Endothelial cell of umbilical vein (primary cell): ENCODE measurements at regions not wholly inside any gene's neighbourhood (a gene's known extent, or its start where the extent isn't known, plus 50 kb on each side); places are given as distances from the start of the nearest gene placed in this dataset.
A peak's percentile ranks its signal among the peaks of the same experiment; 100 is the strongest.

ENCODE experiments used
- BruUV-seq: library from RNA; stranded (reverse); fragments of 400-500 nt; replicated peaks from 2 replicates; lab custom pipeline; 2021; lab: Mats Ljungman, UMichigan
- CTCF ChIA-PET: fragments of 300-600, 350-600 bp; sonication (Branson Sonifier 250); formaldehyde crosslinking; loops from one replicate; lab custom pipeline; 2021; ENCODE audit warnings: antibody characterized with exemption, inconsistent platforms; lab: Charles Lee
- POLR2A ChIA-PET: fragments of 300-600, 350-600 bp; sonication (Branson Sonifier 250); formaldehyde crosslinking; loops from one replicate; lab custom pipeline; 2021; ENCODE audit warnings: antibody characterized with exemption, inconsistent platforms; lab: Charles Lee
- DNase-seq: peaks from one replicate; pipeline ENCODE4 v3.0.0-alpha.2; 2011; ENCODE audit warnings: low read depth, low spot score
- FAIRE-seq: peaks from 2 replicates; lab custom pipeline; 2011; peaks lifted over from hg19 to GRCh38; lab: Jason Lieb, UNC
- H2AFZ ChIP-seq: 2 replicates; pipeline ENCODE4 v1.6.0; 2012; ENCODE audit warnings: low read depth, low read length, control low read depth, inconsistent platforms
- H3K27ac ChIP-seq: 2 replicates; pipeline ENCODE4 v1.5.1; 2011; ENCODE audit warnings: low read depth, mild to moderate bottlenecking, control low read depth, low read length, moderate library complexity; ENCODE audit not compliant: insufficient read depth
- H3K27me3 ChIP-seq, 2 experiments: 2 replicates each; pipeline versions ENCODE4 v1.6.0 to v1.6.1; 2011; ENCODE audit warnings: low read length in 2 of 2, mixed read lengths in 1 of 2; ENCODE audit not compliant: control insufficient read depth in 2 of 2, insufficient read depth in 2 of 2
- H3K36me3 ChIP-seq, 2 experiments: 2 replicates in 1 of 2; 3 replicates in 1 of 2; pipeline ENCODE4 v1.5.1; 2011; ENCODE audit warnings: low read length in 2 of 2, mild to moderate bottlenecking in 1 of 2, moderate library complexity in 1 of 2; ENCODE audit not compliant: control insufficient read depth in 2 of 2, insufficient read depth in 2 of 2; ENCODE audit errors: extremely low read depth in 1 of 2
- H3K4me1 ChIP-seq: 3 replicates; pipeline ENCODE4 v1.5.1; 2011; ENCODE audit warnings: mild to moderate bottlenecking, low read length; ENCODE audit not compliant: control insufficient read depth, insufficient read depth; ENCODE audit errors: extremely low read depth
- H3K4me2 ChIP-seq: 2 replicates; pipeline ENCODE4 v1.6.1; 2011; ENCODE audit warnings: low read length, control low read depth, mixed read lengths; ENCODE audit not compliant: insufficient read depth
- H3K4me3 ChIP-seq, 3 experiments: fragments of 200-600 bp in 1 of 3; sonication (generic), shearing (Covaris generic) in 1 of 3; replicated peaks in 1 of 3; 2 replicates each; pipeline ENCODE4 v1.5.1; 2011 to 2016; ENCODE audit warnings: control low read depth in 3 of 3, low read length in 3 of 3, mild to moderate bottlenecking in 2 of 3, inconsistent platforms in 1 of 3, low read depth in 1 of 3, moderate library complexity in 1 of 3; ENCODE audit not compliant: insufficient read depth in 1 of 3
- H3K79me2 ChIP-seq: 2 replicates; pipeline ENCODE4 v1.6.0; 2012; ENCODE audit warnings: low read length, inconsistent platforms; ENCODE audit not compliant: control insufficient read depth, insufficient read depth
- H3K9ac ChIP-seq: replicated peaks from 2 replicates; pipeline ENCODE3; 2011; ENCODE audit warnings: low read length, control low read depth; ENCODE audit not compliant: insufficient read depth; ENCODE audit errors: extremely low read depth
- H3K9me1 ChIP-seq: replicated peaks from 3 replicates; pipeline ENCODE4 v1.6.0; 2011; ENCODE audit warnings: mild to moderate bottlenecking, low read length; ENCODE audit not compliant: control insufficient read depth, insufficient read depth; ENCODE audit errors: extremely low read depth
- H3K9me3 ChIP-seq: replicated peaks from 2 replicates; pipeline ENCODE4 v1.5.1; 2012; ENCODE audit warnings: low read length, inconsistent platforms; ENCODE audit not compliant: control insufficient read depth, insufficient read depth
- H4K20me1 ChIP-seq: replicated peaks from 2 replicates; pipeline ENCODE3; 2011; ENCODE audit warnings: mild to moderate bottlenecking, low read length; ENCODE audit not compliant: control insufficient read depth, insufficient read depth; ENCODE audit errors: extremely low read depth
- EZH2 ChIP-seq: IDR thresholded peaks from 2 replicates; pipeline ENCODE4 v1.6.1; 2012; ENCODE audit warnings: borderline replicate concordance, low read depth, mild to moderate bottlenecking, moderate library complexity, low read length, inconsistent platforms; ENCODE audit not compliant: severe bottlenecking
- FOS ChIP-seq: IDR thresholded peaks from 2 replicates; pipeline ENCODE4 v1.6.1; 2011; ENCODE audit warnings: mild to moderate bottlenecking, low read length, moderate library complexity, borderline replicate concordance; ENCODE audit not compliant: insufficient read depth
- GATA2 ChIP-seq: IDR thresholded peaks from 2 replicates; pipeline ENCODE4 v1.7.0; 2011; ENCODE audit warnings: low read depth, mild to moderate bottlenecking, moderate library complexity, mixed read lengths, low read length; ENCODE audit not compliant: insufficient read length, insufficient read depth
- JUN ChIP-seq: IDR thresholded peaks from 2 replicates; pipeline ENCODE4 v1.6.1; 2011; ENCODE audit warnings: borderline replicate concordance, low read depth; ENCODE audit not compliant: insufficient read length, insufficient read depth
- dilution Hi-C: fragments of 300-500 bp; cut with MboI; formaldehyde crosslinking; loops from one replicate; pipeline ENCODE4 v1.15.0; 2019; ENCODE audit warnings: low sequenced_read_pairs; ENCODE audit not compliant: extremely low pct_ligation_motif_present
- intact Hi-C: fragments of 100-400 bp; cut with micrococcal nuclease; formaldehyde crosslinking; loops from one replicate; pipeline ENCODE4 v1.10.0; 2022
- TF ChIP-seq, protein P1 (sequence below): IDR thresholded peaks from 2 replicates; pipeline ENCODE4 v1.6.1; 2011; ENCODE audit not compliant: insufficient read depth, insufficient read length
- TF ChIP-seq, protein P2 (sequence below), 2 donors: IDR thresholded peaks; 1 replicate in 1 of 2; 2 replicates in 1 of 2; pipeline ENCODE4 v1.5.1; 2011; ENCODE audit warnings: low read length in 2 of 2, mild to moderate bottlenecking in 2 of 2, moderate library complexity in 2 of 2, control low read depth in 1 of 2, inconsistent platforms in 1 of 2, low read depth in 1 of 2; ENCODE audit not compliant: insufficient read depth in 1 of 2; ENCODE audit errors: extremely low read depth in 1 of 2

DNA sequence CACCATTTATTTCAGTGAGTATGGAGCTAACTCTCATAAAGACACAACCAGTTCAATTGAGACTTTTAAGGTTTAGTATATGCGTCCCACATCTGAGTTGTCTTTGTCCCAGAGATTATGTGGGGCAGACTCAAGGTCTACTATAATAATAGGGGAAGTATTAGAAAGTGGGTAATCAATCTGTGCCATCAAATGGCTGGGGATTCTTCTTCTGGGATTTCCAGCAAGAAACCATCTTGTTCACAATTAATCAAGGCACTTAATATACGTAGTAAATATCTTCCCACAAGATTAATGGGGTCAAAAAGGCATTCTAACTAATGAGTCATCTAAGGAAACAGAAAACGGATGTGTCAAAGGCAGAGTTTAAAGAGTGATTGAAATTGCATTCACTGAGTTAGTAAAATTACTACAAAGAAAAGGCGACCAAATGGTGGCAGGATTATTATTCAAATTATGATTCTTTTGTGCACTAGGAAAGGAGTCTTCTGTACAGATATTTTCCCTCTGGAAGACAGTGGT, 179.8 kb upstream of the REG3G start:
- Histone ChIP-seq H3K4me3 (no peak overlapping the region), H3K4me1 (peaks cover 8% of the 10 kb centered on the region), H3K9me1 (no peaks in the 10 kb centered on the region), H3K79me2 (no peaks in the 10 kb centered on the region), H3K27me3 (no peaks in the 10 kb centered on the region), H3K36me3 (no peaks in the 10 kb centered on the region), H3K27ac (no peak overlapping the region), H4K20me1 (no peaks in the 10 kb centered on the region), H3K9ac (no peak overlapping the region), H2AFZ (no peak overlapping the region), H3K9me3 (no peaks in the 10 kb centered on the region), H3K4me2 (peak overlapping the region; percentile 55)
- BruUV-seq = no TSS peak
- ChIA-PET POLR2A (no interaction called here), CTCF (interaction anchor here (1.0 kb wide), 1 partner anchor 16 kb away, joined by 4 read pairs; no protein-coding TSS in a partner anchor)
- intact Hi-C loops (no loop called here), dilution Hi-C loops (no loop called here)
- no peak for FAIRE-seq
- peak; percentile 83 for DNase-seq
- TF ChIP-seq FOS (peak; percentile 63), EZH2 (no peak), JUN (peak; percentile 53)
- TF ChIP-seq, protein P1, sequence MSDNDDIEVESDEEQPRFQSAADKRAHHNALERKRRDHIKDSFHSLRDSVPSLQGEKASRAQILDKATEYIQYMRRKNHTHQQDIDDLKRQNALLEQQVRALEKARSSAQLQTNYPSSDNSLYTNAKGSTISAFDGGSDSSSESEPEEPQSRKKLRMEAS = no peak

DNA sequence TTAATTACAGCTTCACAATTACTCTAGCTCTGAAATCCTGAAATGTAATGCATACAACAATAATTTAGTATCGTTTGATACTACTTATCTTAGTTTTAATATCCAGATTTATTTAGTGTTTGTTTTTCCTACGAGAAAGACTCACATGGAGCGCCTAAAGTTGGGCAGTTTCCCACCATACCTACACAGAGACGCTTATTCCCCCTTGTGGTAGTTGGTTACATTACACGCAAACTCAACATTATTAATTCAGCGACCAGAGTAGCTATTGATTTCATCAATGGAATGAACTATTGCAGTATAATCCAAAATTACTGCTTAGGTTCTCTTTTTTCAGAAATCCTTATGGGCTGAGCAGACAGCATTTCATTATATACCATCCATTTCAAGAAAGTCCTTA, 164.0 kb upstream of the REG3G start:
- Histone ChIP-seq H4K20me1 (no peaks in the 10 kb centered on the region), H3K4me1 (no peaks in the 10 kb centered on the region), H3K9ac (no peak overlapping the region), H2AFZ (no peak overlapping the region), H3K79me2 (no peaks in the 10 kb centered on the region), H3K27ac (no peak overlapping the region), H3K9me3 (no peaks in the 10 kb centered on the region), H3K4me2 (no peak overlapping the region), H3K36me3 (no peaks in the 10 kb centered on the region), H3K9me1 (no peaks in the 10 kb centered on the region), H3K27me3 (no peaks in the 10 kb centered on the region), H3K4me3 (no peak overlapping the region)
- intact Hi-C loops = loop anchor here (1.0 to 10.0 kb wide), 2 partner anchors 113 to 188 kb away; no protein-coding TSS in a partner anchor
- CTCF ChIA-PET = interaction anchor here (0.6 to 1.5 kb wide), 11 partner anchors 9 to 1908 kb away, joined by 3 to 13 read pairs (median 5); no protein-coding TSS in a partner anchor
- no peak for TF ChIP-seq GATA2
- TF ChIP-seq, protein P2, sequence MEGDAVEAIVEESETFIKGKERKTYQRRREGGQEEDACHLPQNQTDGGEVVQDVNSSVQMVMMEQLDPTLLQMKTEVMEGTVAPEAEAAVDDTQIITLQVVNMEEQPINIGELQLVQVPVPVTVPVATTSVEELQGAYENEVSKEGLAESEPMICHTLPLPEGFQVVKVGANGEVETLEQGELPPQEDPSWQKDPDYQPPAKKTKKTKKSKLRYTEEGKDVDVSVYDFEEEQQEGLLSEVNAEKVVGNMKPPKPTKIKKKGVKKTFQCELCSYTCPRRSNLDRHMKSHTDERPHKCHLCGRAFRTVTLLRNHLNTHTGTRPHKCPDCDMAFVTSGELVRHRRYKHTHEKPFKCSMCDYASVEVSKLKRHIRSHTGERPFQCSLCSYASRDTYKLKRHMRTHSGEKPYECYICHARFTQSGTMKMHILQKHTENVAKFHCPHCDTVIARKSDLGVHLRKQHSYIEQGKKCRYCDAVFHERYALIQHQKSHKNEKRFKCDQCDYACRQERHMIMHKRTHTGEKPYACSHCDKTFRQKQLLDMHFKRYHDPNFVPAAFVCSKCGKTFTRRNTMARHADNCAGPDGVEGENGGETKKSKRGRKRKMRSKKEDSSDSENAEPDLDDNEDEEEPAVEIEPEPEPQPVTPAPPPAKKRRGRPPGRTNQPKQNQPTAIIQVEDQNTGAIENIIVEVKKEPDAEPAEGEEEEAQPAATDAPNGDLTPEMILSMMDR (IDR thresholded peaks at IDR 0.05; ENCODE audit: extremely low read depth in 1 of 2, insufficient read depth in 1 of 2, low read depth in 1 of 2, low read length in 2 of 2) = peak; percentile 31 to 44
- TF ChIP-seq JUN = no peak
- POLR2A ChIA-PET = no interaction called here
- DNase-seq = peak; percentile 33
- peak; percentile 60 for FAIRE-seq
- dilution Hi-C loops = no loop called here
- BruUV-seq = no TSS peak
